Naive thymus-derived CD8-positive, alpha-beta T cell (primary cell): ENCODE measurements at regions not wholly inside any gene's neighbourhood (a gene's known extent, or its start where the extent isn't known, plus 50 kb on each side); places are given as distances from the start of the nearest gene placed in this dataset.
"Not testable (repeated sequence)": the region's sequence is repeated elsewhere in the genome, so short reads cannot be mapped to it uniquely, and the experiment has no call there.

ENCODE experiments used
- ATAC-seq, 2 donors: fragments of 150-1000 bp; cut with Tn5 transposase in 1 of 2; sonication (Bioruptor Pico), chemical (Tn5 transposase) in 1 of 2; 1 replicate in 1 of 2; 2 replicates in 1 of 2; pipeline ENCODE4 v1.10.0; 2021; ENCODE audit warnings: mild to moderate bottlenecking in 2 of 2, moderate library complexity in 2 of 2
- POLR2A ChIA-PET: fragments of 350-600 bp; sonication (Branson Sonifier 250); formaldehyde crosslinking; loops from one replicate; lab custom pipeline; 2021; ENCODE audit warnings: antibody characterized with exemption; lab: Charles Lee
- DNase-seq, 10 donors: peaks; one replicate each; pipeline versions ENCODE4 v3.0.0 to v3.0.0-alpha.2; 2020 to 2022
- H3K27ac Mint-ChIP-seq, 10 donors: one replicate each; pipeline ENCODE4 v1.8.0; 2020 to 2022; ENCODE audit warnings: mild to moderate bottlenecking in 10 of 10, mixed read lengths in 10 of 10, moderate library complexity in 4 of 10, inconsistent platforms in 1 of 10
- H3K27me3 Mint-ChIP-seq, 5 donors: one replicate each; pipeline ENCODE4 v1.8.0; 2021 to 2022; ENCODE audit warnings: mixed read lengths in 5 of 5
- H3K36me3 Mint-ChIP-seq, 3 donors: one replicate each; pipeline ENCODE4 v1.8.0; 2020 to 2022; ENCODE audit warnings: mixed read lengths in 3 of 3, mild to moderate bottlenecking in 2 of 3, inconsistent platforms in 1 of 3
- H3K4me1 Mint-ChIP-seq, 4 donors: one replicate each; pipeline ENCODE4 v1.8.0; 2021 to 2022; ENCODE audit warnings: mixed read lengths in 4 of 4
- H3K4me3 Mint-ChIP-seq, 10 donors: one replicate each; pipeline ENCODE4 v1.8.0; 2020 to 2022; ENCODE audit warnings: mild to moderate bottlenecking in 10 of 10, mixed read lengths in 10 of 10, moderate library complexity in 6 of 10, inconsistent platforms in 1 of 10
- H3K9me3 Mint-ChIP-seq, 9 donors: one replicate each; pipeline ENCODE4 v1.8.0; 2020 to 2022; ENCODE audit warnings: mixed read lengths in 9 of 9, mild to moderate bottlenecking in 3 of 9, inconsistent platforms in 1 of 9, moderate library complexity in 1 of 9

- DNase-seq (no peak), ATAC-seq (no peak)
- Mint-ChIP-seq H3K36me3 (no peaks in the 10 kb centered on the region), H3K4me1 (peaks cover 7 to 14% (median 12%) of the 10 kb centered on the region in 4 donors), H3K4me3 (peak overlapping the region in 6 of 10 donors; percentile 37 to 69 (median 42)), H3K9me3 (no peaks in the 10 kb centered on the region), H3K27ac (no peak overlapping the region), H3K27me3 (peaks cover 14 to 62% (median 35%) of the 10 kb centered on the region in 5 donors)
- POLR2A ChIA-PET: no interaction called here
Measured at GRCh38 chr10:30219971-30220751, 128.9 kb downstream of the MTPAP start.

GRCh38 chr10:30216821-30217220 is 132.3 kb downstream of the MTPAP start:
- POLR2A ChIA-PET: no interaction called here
- ATAC-seq (no peak), DNase-seq (no peak)
- H3K4me1 Mint-ChIP-seq: peaks cover 7 to 14% (median 12%) of the 10 kb centered on the region in 4 donors
- no peak overlapping the region for H3K27ac Mint-ChIP-seq
- H3K27me3 Mint-ChIP-seq: peaks cover 11 to 56% (median 27%) of the 10 kb centered on the region in 5 donors
- no peaks in the 10 kb centered on the region for H3K36me3 Mint-ChIP-seq
- H3K4me3 Mint-ChIP-seq: no peak overlapping the region
- H3K9me3 Mint-ChIP-seq: no peaks in the 10 kb centered on the region

GRCh38 chr10:30215623-30216022 is 133.5 kb downstream of the MTPAP start:
- POLR2A ChIA-PET: no interaction called here
- no peaks in the 10 kb centered on the region for H3K9me3 Mint-ChIP-seq
- no peak overlapping the region for H3K27ac Mint-ChIP-seq
- H3K36me3 Mint-ChIP-seq: no peaks in the 10 kb centered on the region
- DNase-seq: no peak
- no peak overlapping the region for H3K4me3 Mint-ChIP-seq
- no peak for ATAC-seq
- H3K4me1 Mint-ChIP-seq: peaks cover 7 to 13% (median 12%) of the 10 kb centered on the region in 4 donors
- H3K27me3 Mint-ChIP-seq: peaks cover 7 to 51% (median 20%) of the 10 kb centered on the region in 5 donors

GRCh38 chr10:30215141-30215540 is 133.9 kb downstream of the MTPAP start:
- no peaks in the 10 kb centered on the region for H3K36me3 Mint-ChIP-seq
- H3K27me3 Mint-ChIP-seq: peaks cover 4 to 51% (median 16%) of the 10 kb centered on the region in 5 donors
- POLR2A ChIA-PET: no interaction called here
- H3K9me3 Mint-ChIP-seq: no peaks in the 10 kb centered on the region
- no peak for DNase-seq
- no peak overlapping the region for H3K27ac Mint-ChIP-seq
- ATAC-seq: no peak
- H3K4me1 Mint-ChIP-seq: peaks cover 3 to 8% (median 7%) of the 10 kb centered on the region in 4 donors
- H3K4me3 Mint-ChIP-seq: no peak overlapping the region

- no peaks in the 10 kb centered on the region for H3K9me3 Mint-ChIP-seq
Measured at GRCh38 chr10:30210296-30210695, 138.8 kb downstream of the MTPAP start.

GRCh38 chr10:30208330-30208729 is 140.7 kb downstream of the MTPAP start:
- peaks cover 0 to 5% (median 0%) of the 10 kb centered on the region in 3 donors for H3K36me3 Mint-ChIP-seq
- ATAC-seq (no peak), DNase-seq (no peak)
- H3K4me3 Mint-ChIP-seq: no peak overlapping the region
- POLR2A ChIA-PET: no interaction called here
- H3K9me3 Mint-ChIP-seq: peaks cover 0 to 5% (median 0%) of the 10 kb centered on the region in 9 donors
- no peak overlapping the region for H3K27ac Mint-ChIP-seq
- peaks cover 0 to 33% (median 6%) of the 10 kb centered on the region in 5 donors for H3K27me3 Mint-ChIP-seq
- peaks cover 0 to 2% (median 0%) of the 10 kb centered on the region in 4 donors for H3K4me1 Mint-ChIP-seq

More at GRCh38 chr10:30210296-30210695, 138.8 kb downstream of the MTPAP start:
- Mint-ChIP-seq H3K27me3 (peaks cover 0 to 50% (median 9%) of the 10 kb centered on the region in 5 donors), H3K27ac (no peak overlapping the region), H3K4me1 (peaks cover 0 to 2% (median 0%) of the 10 kb centered on the region in 4 donors), H3K4me3 (no peak overlapping the region), H3K36me3 (no peaks in the 10 kb centered on the region)
- POLR2A ChIA-PET: no interaction called here
- ATAC-seq: no peak
- DNase-seq: no peak

GRCh38 chr10:30207485-30208052 is 141.5 kb downstream of the MTPAP start:
- Mint-ChIP-seq H3K36me3 (peaks cover 0 to 5% (median 0%) of the 10 kb centered on the region in 3 donors), H3K27ac (no peak overlapping the region), H3K27me3 (peaks cover 0 to 33% (median 4%) of the 10 kb centered on the region in 5 donors), H3K9me3 (peaks cover 0 to 5% (median 0%) of the 10 kb centered on the region in 9 donors), H3K4me3 (no peak overlapping the region), H3K4me1 (peaks cover 0 to 2% (median 0%) of the 10 kb centered on the region in 4 donors)
- DNase-seq (no peak), ATAC-seq (no peak)
- POLR2A ChIA-PET: no interaction called here

GRCh38 chr10:30200017-30200415 is 140.6 kb upstream of the JCAD start:
- Mint-ChIP-seq H3K27ac (no peak overlapping the region), H3K36me3 (peaks cover 0 to 5% (median 0%) of the 10 kb centered on the region in 3 donors), H3K9me3 (peaks cover 0 to 6% (median 0%) of the 10 kb centered on the region in 9 donors), H3K27me3 (peaks cover 8 to 58% (median 18%) of the 10 kb centered on the region in 5 donors), H3K4me1 (no peaks in the 10 kb centered on the region), H3K4me3 (no peak overlapping the region)
- ATAC-seq (no peak), DNase-seq (no peak)
- POLR2A ChIA-PET: no interaction called here

GRCh38 chr10:30199376-30200016 is 140.1 kb upstream of the JCAD start:
- POLR2A ChIA-PET: no interaction called here
- no peak overlapping the region for H3K27ac Mint-ChIP-seq
- no peak overlapping the region for H3K4me3 Mint-ChIP-seq
- ATAC-seq (no peak), DNase-seq (no peak)
- H3K9me3 Mint-ChIP-seq: peaks cover 0 to 6% (median 1%) of the 10 kb centered on the region in 9 donors
- H3K27me3 Mint-ChIP-seq: peaks cover 8 to 58% (median 18%) of the 10 kb centered on the region in 5 donors
- no peaks in the 10 kb centered on the region for H3K4me1 Mint-ChIP-seq
- H3K36me3 Mint-ChIP-seq: peaks cover 0 to 5% (median 0%) of the 10 kb centered on the region in 3 donors

GRCh38 chr10:30197186-30197585 is 137.8 kb upstream of the JCAD start:
- H3K27ac Mint-ChIP-seq: no peak overlapping the region
- H3K4me1 Mint-ChIP-seq: peaks cover 0 to 9% (median under 1%) of the 10 kb centered on the region in 4 donors
- H3K36me3 Mint-ChIP-seq: peaks cover 0 to 5% (median 0%) of the 10 kb centered on the region in 3 donors
- H3K4me3 Mint-ChIP-seq: no peak overlapping the region
- peaks cover 10 to 66% (median 16%) of the 10 kb centered on the region in 5 donors for H3K27me3 Mint-ChIP-seq
- POLR2A ChIA-PET: no interaction called here
- ATAC-seq: no peak
- no peak for DNase-seq
- peaks cover 0 to 7% (median 2%) of the 10 kb centered on the region in 9 donors for H3K9me3 Mint-ChIP-seq

GRCh38 chr10:30196559-30196958 is 137.2 kb upstream of the JCAD start:
- DNase-seq, H3K27ac Mint-ChIP-seq, POLR2A ChIA-PET, H3K36me3 Mint-ChIP-seq, H3K9me3 Mint-ChIP-seq, H3K4me3 Mint-ChIP-seq, H3K4me1 Mint-ChIP-seq, ATAC-seq: not testable (repeated sequence)
- H3K27me3 Mint-ChIP-seq: peaks cover 10 to 63% (median 16%) of the 10 kb centered on the region in 5 donors

- H3K27ac Mint-ChIP-seq: peak overlapping the region in 1 of 10 donors; percentile 21
- no peak for ATAC-seq
- peaks cover 8 to 35% (median 11%) of the 10 kb centered on the region in 5 donors for H3K27me3 Mint-ChIP-seq
- DNase-seq: no peak
- POLR2A ChIA-PET: no interaction called here
- peaks cover 0 to 5% (median 0%) of the 10 kb centered on the region in 3 donors for H3K36me3 Mint-ChIP-seq
- peaks cover 0 to 7% (median 2%) of the 10 kb centered on the region in 9 donors for H3K9me3 Mint-ChIP-seq
- peaks cover 0 to 9% (median under 1%) of the 10 kb centered on the region in 4 donors for H3K4me1 Mint-ChIP-seq
- H3K4me3 Mint-ChIP-seq: no peak overlapping the region
Measured at GRCh38 chr10:30192846-30193608, 133.6 kb upstream of the JCAD start.
